T-helper 1 cell (primary cell): ENCODE measurements at regions not wholly inside any gene's neighbourhood (a gene's known extent, or its start where the extent isn't known, plus 50 kb on each side); places are given as distances from the start of the nearest gene placed in this dataset.
A peak's percentile ranks its signal among the peaks of the same experiment; 100 is the strongest.
"Not testable (repeated sequence)": the region's sequence is repeated elsewhere in the genome, so short reads cannot be mapped to it uniquely, and the experiment has no call there.

ENCODE experiments used
- DNase-seq, 5 donors: peaks; one replicate each; pipeline ENCODE4 v3.0.0-alpha.2; 2012 to 2020

GRCh38 chr4:72938516-72938915, 131.0 kb downstream of the COX18 start:
- no peak for DNase-seq

GRCh38 chr4:72935462-72935861, 134.1 kb downstream of the COX18 start:
- no peak for DNase-seq

GRCh38 chr4:72933029-72933428, 136.5 kb downstream of the COX18 start:
- no peak for DNase-seq

- no peak for DNase-seq
Measured at GRCh38 chr4:72931346-72931745, 138.2 kb downstream of the COX18 start.

GRCh38 chr4:72929596-72930274, 139.8 kb downstream of the COX18 start:
- DNase-seq, result not testable (repeated sequence)

- DNase-seq, result no peak
Measured at GRCh38 chr4:72924814-72925213, 144.7 kb downstream of the COX18 start.

GRCh38 chr4:72919937-72920336, 149.6 kb downstream of the COX18 start:
- DNase-seq, result no peak

- DNase-seq, result no peak
Measured at GRCh38 chr4:72919464-72919863, 150.1 kb downstream of the COX18 start.

- DNase-seq, result no peak
Measured at GRCh38 chr4:72918362-72918761, 151.2 kb downstream of the COX18 start.

GRCh38 chr4:72911316-72911715, 158.2 kb downstream of the COX18 start:
- DNase-seq, result peak in 1 of 5 donors; percentile 9

- DNase-seq, result no peak
Measured at GRCh38 chr4:72909461-72909860, 160.1 kb downstream of the COX18 start.

GRCh38 chr4:72902354-72902753, 167.2 kb downstream of the COX18 start:
- DNase-seq, result no peak

GRCh38 chr4:72901553-72901952, 168.0 kb downstream of the COX18 start:
- no peak for DNase-seq

- DNase-seq, result no peak
Measured at GRCh38 chr4:72900952-72901351, 168.6 kb downstream of the COX18 start.

GRCh38 chr4:72899621-72900020, 169.9 kb downstream of the COX18 start:
- no peak for DNase-seq

- DNase-seq, result no peak
Measured at GRCh38 chr4:72899214-72899613, 170.3 kb downstream of the COX18 start.

GRCh38 chr4:72896515-72896914, 173.0 kb downstream of the COX18 start:
- DNase-seq, result no peak

- DNase-seq, result no peak
Measured at GRCh38 chr4:72895408-72895807, 174.1 kb downstream of the COX18 start.

GRCh38 chr4:72893354-72894066, 176.0 kb downstream of the COX18 start:
- no peak for DNase-seq

GRCh38 chr4:72888331-72888730, 181.2 kb downstream of the COX18 start:
- DNase-seq, result no peak

- DNase-seq, result no peak
Measured at GRCh38 chr4:72887152-72887551, 182.4 kb downstream of the COX18 start.

- no peak for DNase-seq
Measured at GRCh38 chr4:72886602-72887001, 182.9 kb downstream of the COX18 start.

GRCh38 chr4:72884225-72884624, 185.3 kb downstream of the COX18 start:
- not testable (repeated sequence) for DNase-seq

GRCh38 chr4:72876946-72877345, 192.6 kb downstream of the COX18 start:
- no peak for DNase-seq

GRCh38 chr4:72875545-72875944, 194.0 kb downstream of the COX18 start:
- no peak for DNase-seq
